Astrocyte (in vitro differentiated cells and primary cell): ENCODE measurements at regions not wholly inside any gene's neighbourhood (a gene's known extent, or its start where the extent isn't known, plus 50 kb on each side); places are given as distances from the start of the nearest gene placed in this dataset.
"Not testable (repeated sequence)": the region's sequence is repeated elsewhere in the genome, so short reads cannot be mapped to it uniquely, and the experiment has no call there.

Source experiments
- DNase-seq: peaks from one replicate; pipeline ENCODE4 v3.0.0-alpha.2; 2010; ENCODE audit warnings: low read depth
- FAIRE-seq: peaks from 2 replicates; lab custom pipeline; 2011; peaks lifted over from hg19 to GRCh38; lab: Jason Lieb, UNC
- H2AFZ ChIP-seq: 2 replicates; pipeline ENCODE4 v1.6.0; 2012; ENCODE audit warnings: low read depth, low read length, inconsistent platforms
- H3K27ac ChIP-seq: 2 replicates; pipeline ENCODE4 v1.5.1; 2011; ENCODE audit warnings: low read depth, low read length, inconsistent platforms
- H3K27me3 ChIP-seq: 2 replicates; pipeline ENCODE4 v1.6.0; 2011; ENCODE audit warnings: low read length, inconsistent platforms; ENCODE audit not compliant: insufficient read depth
- H3K36me3 ChIP-seq: 2 replicates; pipeline ENCODE4 v1.5.1; 2011; ENCODE audit warnings: low read length, inconsistent platforms; ENCODE audit not compliant: insufficient read depth
- H3K4me1 ChIP-seq: 2 replicates; pipeline ENCODE4 v1.5.1; 2011; ENCODE audit warnings: low read length, inconsistent platforms; ENCODE audit not compliant: insufficient read depth
- H3K4me2 ChIP-seq: 2 replicates; pipeline ENCODE4 v1.6.0; 2012; ENCODE audit warnings: low read length, inconsistent platforms
- H3K4me3 ChIP-seq: 2 replicates; pipeline ENCODE4 v1.5.1; 2011; ENCODE audit warnings: low read depth, mild to moderate bottlenecking, low read length, inconsistent platforms; ENCODE audit not compliant: insufficient read depth
- H3K79me2 ChIP-seq: 2 replicates; pipeline ENCODE4 v1.6.0; 2012; ENCODE audit warnings: mild to moderate bottlenecking, low read length, inconsistent platforms; ENCODE audit not compliant: insufficient read depth
- H3K9ac ChIP-seq: 2 replicates; pipeline ENCODE4 v1.6.0; 2012; ENCODE audit warnings: mild to moderate bottlenecking, low read length, inconsistent platforms
- H3K9me3 ChIP-seq: 2 replicates; pipeline ENCODE4 v1.5.1; 2012; ENCODE audit warnings: low read depth, mild to moderate bottlenecking, low read length, inconsistent platforms; ENCODE audit not compliant: insufficient read depth
- H4K20me1 ChIP-seq: 2 replicates; pipeline ENCODE4 v1.6.0; 2012; ENCODE audit warnings: low read length, inconsistent platforms; ENCODE audit not compliant: insufficient read depth
- H3K27ac Mint-ChIP-seq: one replicate; pipeline ENCODE4 v1.8.0; 2021; ENCODE audit warnings: mild to moderate bottlenecking, mixed read lengths; ENCODE audit not compliant: unreplicated experiment
- H3K27me3 Mint-ChIP-seq: one replicate; pipeline ENCODE4 v1.8.0; 2021; ENCODE audit warnings: low read depth, mixed read lengths; ENCODE audit not compliant: unreplicated experiment
- H3K36me3 Mint-ChIP-seq: one replicate; pipeline ENCODE4 v1.8.0; 2021; ENCODE audit warnings: low read depth, mixed read lengths; ENCODE audit not compliant: unreplicated experiment
- H3K4me1 Mint-ChIP-seq: one replicate; pipeline ENCODE4 v1.8.0; 2021; ENCODE audit warnings: low read depth, mixed read lengths; ENCODE audit not compliant: unreplicated experiment
- H3K4me3 Mint-ChIP-seq: one replicate; pipeline ENCODE4 v1.8.0; 2021; ENCODE audit warnings: mild to moderate bottlenecking, moderate library complexity, mixed read lengths; ENCODE audit not compliant: unreplicated experiment
- H3K9me3 Mint-ChIP-seq: one replicate; pipeline ENCODE4 v1.8.0; 2021; ENCODE audit warnings: mild to moderate bottlenecking, mixed read lengths; ENCODE audit not compliant: unreplicated experiment
- EZH2 ChIP-seq: IDR thresholded peaks from 2 replicates; pipeline ENCODE4 v1.6.1; 2012; ENCODE audit warnings: mild to moderate bottlenecking, low read length, inconsistent platforms; ENCODE audit not compliant: insufficient read depth
- TF ChIP-seq, protein P1 (sequence below): IDR thresholded peaks from 2 replicates; pipeline ENCODE4 v1.5.1; 2011; ENCODE audit warnings: low read depth, mild to moderate bottlenecking, inconsistent platforms, low read length, moderate library complexity; ENCODE audit not compliant: insufficient read depth

DNA sequence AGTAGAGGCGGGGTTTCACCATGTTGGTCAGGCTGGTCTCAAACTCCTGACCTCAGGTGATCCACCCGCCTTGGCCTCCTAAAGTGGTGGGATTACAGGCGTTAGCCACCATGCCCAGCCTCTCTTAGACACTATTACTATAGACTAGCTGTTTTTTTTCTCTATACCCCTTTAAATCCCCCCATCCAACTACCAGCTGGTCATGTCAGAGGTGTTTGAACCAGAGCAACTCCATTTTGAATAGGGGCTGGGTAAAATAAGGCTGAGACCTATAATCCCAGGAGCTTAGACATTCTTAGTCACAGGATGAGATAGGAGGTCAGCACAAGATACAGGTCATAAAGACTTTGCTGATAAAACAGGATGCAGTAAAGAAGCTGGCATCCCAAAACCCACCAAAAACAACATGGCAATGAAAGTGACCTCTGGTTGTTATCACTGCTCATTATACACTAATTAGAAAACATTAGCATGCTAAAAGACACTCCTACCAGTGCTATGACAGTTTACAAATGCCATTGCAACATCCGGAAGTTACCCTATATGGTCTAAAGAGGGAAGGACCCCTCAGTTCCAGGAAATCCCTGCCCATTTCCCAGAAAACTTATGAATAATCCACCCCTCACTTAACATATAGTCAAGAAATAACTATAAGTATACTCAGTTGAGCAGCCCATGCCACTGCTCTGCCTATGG, 57.8 kb upstream of the GPD1L start:
- H3K4me3 Mint-ChIP-seq, result no peak overlapping the region
- FAIRE-seq (no peak), DNase-seq (no peak)
- H3K79me2 ChIP-seq, result no peaks in the 10 kb centered on the region
- no peak overlapping the region for H3K4me3 ChIP-seq
- H3K27me3 Mint-ChIP-seq, result peaks cover 2% of the 10 kb centered on the region
- no peaks in the 10 kb centered on the region for H3K36me3 Mint-ChIP-seq
- H4K20me1 ChIP-seq, result no peaks in the 10 kb centered on the region
- TF ChIP-seq EZH2, result no peak
- TF ChIP-seq, protein P1, sequence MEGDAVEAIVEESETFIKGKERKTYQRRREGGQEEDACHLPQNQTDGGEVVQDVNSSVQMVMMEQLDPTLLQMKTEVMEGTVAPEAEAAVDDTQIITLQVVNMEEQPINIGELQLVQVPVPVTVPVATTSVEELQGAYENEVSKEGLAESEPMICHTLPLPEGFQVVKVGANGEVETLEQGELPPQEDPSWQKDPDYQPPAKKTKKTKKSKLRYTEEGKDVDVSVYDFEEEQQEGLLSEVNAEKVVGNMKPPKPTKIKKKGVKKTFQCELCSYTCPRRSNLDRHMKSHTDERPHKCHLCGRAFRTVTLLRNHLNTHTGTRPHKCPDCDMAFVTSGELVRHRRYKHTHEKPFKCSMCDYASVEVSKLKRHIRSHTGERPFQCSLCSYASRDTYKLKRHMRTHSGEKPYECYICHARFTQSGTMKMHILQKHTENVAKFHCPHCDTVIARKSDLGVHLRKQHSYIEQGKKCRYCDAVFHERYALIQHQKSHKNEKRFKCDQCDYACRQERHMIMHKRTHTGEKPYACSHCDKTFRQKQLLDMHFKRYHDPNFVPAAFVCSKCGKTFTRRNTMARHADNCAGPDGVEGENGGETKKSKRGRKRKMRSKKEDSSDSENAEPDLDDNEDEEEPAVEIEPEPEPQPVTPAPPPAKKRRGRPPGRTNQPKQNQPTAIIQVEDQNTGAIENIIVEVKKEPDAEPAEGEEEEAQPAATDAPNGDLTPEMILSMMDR, result no peak
- H3K27ac Mint-ChIP-seq, result no peak overlapping the region
- H3K36me3 ChIP-seq, result no peaks in the 10 kb centered on the region
- H3K9me3 ChIP-seq, result no peaks in the 10 kb centered on the region
- H3K4me1 Mint-ChIP-seq, result peaks cover 8% of the 10 kb centered on the region
- no peaks in the 10 kb centered on the region for H3K4me1 ChIP-seq
- no peak overlapping the region for H3K27ac ChIP-seq
- no peak overlapping the region for H2AFZ ChIP-seq
- H3K4me2 ChIP-seq, result no peak overlapping the region
- no peak overlapping the region for H3K9ac ChIP-seq
- H3K9me3 Mint-ChIP-seq, result peaks cover 3% of the 10 kb centered on the region
- H3K27me3 ChIP-seq, result no peaks in the 10 kb centered on the region

DNA sequence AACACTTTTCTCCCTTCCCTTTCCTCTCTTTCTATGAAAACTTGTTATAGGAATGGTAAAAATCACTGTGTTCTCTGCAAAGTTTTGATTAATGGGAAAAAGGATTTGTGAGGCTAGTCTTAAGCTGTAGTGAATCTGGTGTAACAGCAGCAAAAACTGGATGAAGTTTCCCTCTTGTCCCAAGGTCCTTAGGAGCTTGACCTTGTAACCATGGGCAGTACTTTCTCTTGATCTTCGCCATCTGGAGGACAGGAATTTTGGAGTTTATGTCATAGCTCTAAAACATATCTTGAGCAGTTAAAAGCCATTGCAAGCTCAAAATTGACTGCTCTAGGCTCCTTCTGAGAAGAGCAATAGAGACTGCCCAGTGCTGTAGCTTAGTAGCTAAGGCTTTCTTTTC, 56.5 kb upstream of the GPD1L start:
- H3K27ac Mint-ChIP-seq, result no peak overlapping the region
- H3K4me1 ChIP-seq, result no peaks in the 10 kb centered on the region
- no peak overlapping the region for H3K4me3 ChIP-seq
- no peak overlapping the region for H3K27ac ChIP-seq
- no peaks in the 10 kb centered on the region for H3K27me3 ChIP-seq
- no peaks in the 10 kb centered on the region for H3K79me2 ChIP-seq
- no peak overlapping the region for H3K4me3 Mint-ChIP-seq
- peaks cover 2% of the 10 kb centered on the region for H3K27me3 Mint-ChIP-seq
- FAIRE-seq (no peak), DNase-seq (no peak)
- no peaks in the 10 kb centered on the region for H4K20me1 ChIP-seq
- no peaks in the 10 kb centered on the region for H3K36me3 ChIP-seq
- H3K9ac ChIP-seq, result no peak overlapping the region
- no peaks in the 10 kb centered on the region for H3K9me3 ChIP-seq
- H3K4me2 ChIP-seq, result no peak overlapping the region
- peaks cover 8% of the 10 kb centered on the region for H3K4me1 Mint-ChIP-seq
- no peak overlapping the region for H2AFZ ChIP-seq
- TF ChIP-seq EZH2, result no peak
- TF ChIP-seq, protein P1, result no peak
- H3K36me3 Mint-ChIP-seq, result no peaks in the 10 kb centered on the region
- peaks cover 2% of the 10 kb centered on the region for H3K9me3 Mint-ChIP-seq

DNA sequence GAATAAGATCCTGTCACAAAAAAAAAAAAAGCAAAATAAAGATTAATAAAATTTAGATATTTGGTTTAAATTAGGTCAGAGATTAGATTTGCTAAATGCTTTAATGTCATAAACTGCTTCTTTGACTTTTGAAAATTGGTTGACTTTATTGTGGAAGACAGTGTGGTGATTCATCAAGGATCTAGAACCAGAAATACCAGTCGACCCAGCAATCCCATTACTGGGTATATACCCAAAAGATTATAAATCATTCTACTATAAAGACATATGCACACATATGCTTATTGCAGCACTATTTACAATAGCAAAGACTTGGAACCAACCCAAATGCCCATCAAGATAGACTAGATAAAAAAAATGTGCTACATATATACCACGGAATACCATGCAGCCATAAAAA, 54.2 kb upstream of the GPD1L start:
- H3K4me1 ChIP-seq, H3K27me3 Mint-ChIP-seq, FAIRE-seq, H3K4me3 Mint-ChIP-seq, H3K4me3 ChIP-seq, H3K9ac ChIP-seq, DNase-seq, H3K27ac Mint-ChIP-seq, H3K36me3 Mint-ChIP-seq, H3K9me3 ChIP-seq, H3K4me2 ChIP-seq, H3K79me2 ChIP-seq, H3K36me3 ChIP-seq, H3K9me3 Mint-ChIP-seq, H4K20me1 ChIP-seq, H3K27me3 ChIP-seq, H3K27ac ChIP-seq, H2AFZ ChIP-seq, H3K4me1 Mint-ChIP-seq: not testable (repeated sequence)

DNA sequence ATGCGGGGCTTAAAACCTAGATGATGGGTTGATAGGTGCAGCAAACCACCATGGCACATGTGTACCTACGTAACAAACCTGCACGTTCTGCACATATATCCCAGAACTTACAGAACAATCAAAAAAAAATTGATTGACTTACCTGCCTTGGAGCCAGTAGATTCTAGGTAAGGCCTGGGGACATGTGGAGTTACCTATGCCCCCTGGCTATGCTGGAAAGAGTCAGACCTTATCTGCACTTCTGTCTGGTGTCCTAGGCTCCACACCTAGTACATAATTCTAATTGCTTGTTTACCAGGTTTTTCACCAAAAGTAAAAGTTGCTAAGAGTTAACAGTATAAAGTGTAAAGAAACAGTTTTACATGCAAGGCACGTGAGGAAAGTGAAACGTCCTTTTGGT, 53.6 kb upstream of the GPD1L start:
- not testable (repeated sequence) for H3K9ac ChIP-seq, H3K9me3 Mint-ChIP-seq, H3K27ac Mint-ChIP-seq, FAIRE-seq, H3K9me3 ChIP-seq, H3K27me3 ChIP-seq, H3K4me3 ChIP-seq, H3K4me3 Mint-ChIP-seq, DNase-seq, H2AFZ ChIP-seq, H3K4me1 ChIP-seq, H3K27me3 Mint-ChIP-seq, H3K4me2 ChIP-seq, H3K36me3 Mint-ChIP-seq, H3K4me1 Mint-ChIP-seq, H3K27ac ChIP-seq, H3K36me3 ChIP-seq, H3K79me2 ChIP-seq, H4K20me1 ChIP-seq
